OCI-LY1 (cell line): ENCODE measurements at regions not wholly inside any gene's neighbourhood (a gene's known extent, or its start where the extent isn't known, plus 50 kb on each side); places are given as distances from the start of the nearest gene placed in this dataset.
A peak's percentile ranks its signal among the peaks of the same experiment; 100 is the strongest.

Experiments used
- H2AFZ ChIP-seq: fragments of 200-600 bp; sonication (generic), shearing (Covaris generic); 2 replicates; pipeline ENCODE4 v1.6.0; 2014; ENCODE audit warnings: antibody characterized with exemption, mild to moderate bottlenecking, low read length
- H3F3A ChIP-seq: fragments of 200-600 bp; sonication (generic), shearing (Covaris generic); 2 replicates; pipeline ENCODE4 v1.6.0; 2014; ENCODE audit warnings: mild to moderate bottlenecking, antibody characterized with exemption, low read length, moderate library complexity; ENCODE audit not compliant: insufficient read depth
- H3K27ac ChIP-seq: fragments of 200-600 bp; sonication (generic); 2 replicates; pipeline ENCODE4 v1.5.1; 2014; ENCODE audit warnings: low read length, mixed run types, mild to moderate bottlenecking, low read depth; ENCODE audit not compliant: poor library complexity, severe bottlenecking
- H3K27me3 ChIP-seq: fragments of 200-600 bp; sonication (generic); 2 replicates; pipeline ENCODE4 v1.6.0; 2014; ENCODE audit warnings: antibody characterized with exemption, mild to moderate bottlenecking, low read length, moderate library complexity; ENCODE audit not compliant: insufficient read depth
- H3K36me3 ChIP-seq: fragments of 200-600 bp; sonication (generic); 2 replicates; pipeline ENCODE4 v1.6.1; 2014; ENCODE audit warnings: mild to moderate bottlenecking, antibody characterized with exemption, low read length, moderate library complexity, mixed read lengths; ENCODE audit not compliant: insufficient read depth
- H3K4me1 ChIP-seq: fragments of 200-600 bp; sonication (generic); 2 replicates; pipeline ENCODE4 v1.5.1; 2014; ENCODE audit warnings: mild to moderate bottlenecking, low read length, moderate library complexity; ENCODE audit not compliant: insufficient read depth, severe bottlenecking
- H3K4me2 ChIP-seq: fragments of 200-600 bp; sonication (generic), shearing (Covaris generic); 2 replicates; pipeline ENCODE4 v1.6.1; 2014; ENCODE audit warnings: low read length
- H3K4me3 ChIP-seq: fragments of 200-600 bp; sonication (generic); 2 replicates; pipeline ENCODE4 v1.5.1; 2014; ENCODE audit warnings: low read length, low read depth, mild to moderate bottlenecking, mixed read lengths; ENCODE audit not compliant: poor library complexity, severe bottlenecking
- H3K79me2 ChIP-seq: fragments of 200-600 bp; shearing (Covaris generic); 2 replicates; pipeline ENCODE4 v1.6.1; 2016; ENCODE audit warnings: mixed run types, low read length, mixed read lengths; ENCODE audit not compliant: insufficient read depth
- H3K9ac ChIP-seq: fragments of 200-600 bp; sonication (generic), shearing (Covaris generic); 2 replicates; pipeline ENCODE4 v1.6.1; 2014; ENCODE audit warnings: mild to moderate bottlenecking, low read length, mixed read lengths
- H3K9me2 ChIP-seq: fragments of 200-600 bp; sonication (generic), shearing (Covaris generic); 2 replicates; pipeline ENCODE4 v1.6.1; 2014; ENCODE audit warnings: low read depth, mild to moderate bottlenecking, low read length, mixed read lengths
- H3K9me3 ChIP-seq: fragments of 200-600 bp; shearing (Covaris generic); 2 replicates; pipeline ENCODE4 v1.6.1; 2014; ENCODE audit warnings: low read length, mixed read lengths
- H4K20me1 ChIP-seq: fragments of 200-600 bp; sonication (generic), shearing (Covaris generic); 2 replicates; pipeline ENCODE4 v1.6.0; 2016; ENCODE audit warnings: mild to moderate bottlenecking, low read length; ENCODE audit not compliant: insufficient read depth
- CTCF ChIP-seq: fragments of 200-600 bp; sonication (generic), shearing (Covaris generic); IDR thresholded peaks from 2 replicates; pipeline ENCODE4 v1.5.1; 2017; ENCODE audit warnings: mild to moderate bottlenecking, antibody characterized with exemption, low read length, moderate library complexity, mixed read lengths
- EZH2 ChIP-seq: fragments of 200-600 bp; sonication (generic), shearing (Covaris generic); IDR thresholded peaks from 2 replicates; pipeline ENCODE4 v1.8.0; 2017; ENCODE audit warnings: borderline replicate concordance, mixed run types, mild to moderate bottlenecking, antibody characterized with exemption, low read length, moderate library complexity, mixed read lengths

GRCh38 chr16:17548825-17549224, 78.1 kb upstream of the XYLT1 start:
- no peak overlapping the region for H3K4me3 ChIP-seq
- no peaks in the 10 kb centered on the region for H3K9me2 ChIP-seq
- H3F3A ChIP-seq = no peaks in the 10 kb centered on the region
- no peak overlapping the region for H2AFZ ChIP-seq
- H3K27ac ChIP-seq = no peak overlapping the region
- H4K20me1 ChIP-seq = no peaks in the 10 kb centered on the region
- TF ChIP-seq CTCF = no peak
- no peak for TF ChIP-seq EZH2
- no peaks in the 10 kb centered on the region for H3K9me3 ChIP-seq
- H3K4me2 ChIP-seq = no peak overlapping the region
- H3K79me2 ChIP-seq = no peaks in the 10 kb centered on the region
- H3K36me3 ChIP-seq = no peaks in the 10 kb centered on the region
- H3K27me3 ChIP-seq = no peaks in the 10 kb centered on the region
- H3K9ac ChIP-seq = no peak overlapping the region
- H3K4me1 ChIP-seq = no peaks in the 10 kb centered on the region

GRCh38 chr16:17544785-17545184, 74.0 kb upstream of the XYLT1 start:
- H2AFZ ChIP-seq = no peak overlapping the region
- H3F3A ChIP-seq = no peaks in the 10 kb centered on the region
- no peaks in the 10 kb centered on the region for H3K9me2 ChIP-seq
- H3K9ac ChIP-seq = no peak overlapping the region
- H3K36me3 ChIP-seq = no peaks in the 10 kb centered on the region
- H3K9me3 ChIP-seq = no peaks in the 10 kb centered on the region
- H3K27ac ChIP-seq = no peak overlapping the region
- no peak overlapping the region for H3K4me3 ChIP-seq
- H3K4me1 ChIP-seq = no peaks in the 10 kb centered on the region
- H3K79me2 ChIP-seq = no peaks in the 10 kb centered on the region
- no peak for TF ChIP-seq EZH2
- peak; percentile 46 for TF ChIP-seq CTCF
- no peaks in the 10 kb centered on the region for H3K27me3 ChIP-seq
- no peaks in the 10 kb centered on the region for H4K20me1 ChIP-seq
- H3K4me2 ChIP-seq = no peak overlapping the region

- no peak overlapping the region for H2AFZ ChIP-seq
- H3K9ac ChIP-seq = no peak overlapping the region
- H3K4me2 ChIP-seq = no peak overlapping the region
- no peaks in the 10 kb centered on the region for H3F3A ChIP-seq
- no peaks in the 10 kb centered on the region for H3K36me3 ChIP-seq
- no peak overlapping the region for H3K27ac ChIP-seq
- no peaks in the 10 kb centered on the region for H3K4me1 ChIP-seq
- H4K20me1 ChIP-seq = no peaks in the 10 kb centered on the region
- no peaks in the 10 kb centered on the region for H3K27me3 ChIP-seq
- TF ChIP-seq CTCF (no peak), EZH2 (no peak)
- no peaks in the 10 kb centered on the region for H3K9me2 ChIP-seq
- no peaks in the 10 kb centered on the region for H3K79me2 ChIP-seq
- H3K4me3 ChIP-seq = no peak overlapping the region
- H3K9me3 ChIP-seq = no peaks in the 10 kb centered on the region
Observed at GRCh38 chr16:17544304-17544703, 73.5 kb upstream of the XYLT1 start.
